BLaER1 (cell line): ENCODE measurements at regions not wholly inside any gene's neighbourhood (a gene's known extent, or its start where the extent isn't known, plus 50 kb on each side); places are given as distances from the start of the nearest gene placed in this dataset.
"Not testable (repeated sequence)": the region's sequence is repeated elsewhere in the genome, so short reads cannot be mapped to it uniquely, and the experiment has no call there.

Experiments
- H3K27ac ChIP-seq: shearing (Covaris generic); formaldehyde crosslinking; 2 replicates; pipeline ENCODE4 v1.8.1; 2022
- H3K27me3 ChIP-seq: shearing (Covaris generic); formaldehyde crosslinking; 2 replicates; pipeline ENCODE4 v1.8.1; 2022
- H3K36me3 ChIP-seq: shearing (Covaris generic); formaldehyde crosslinking; 2 replicates; pipeline ENCODE4 v1.8.1; 2022
- H3K4me1 ChIP-seq: shearing (Covaris generic); formaldehyde crosslinking; 2 replicates; pipeline ENCODE4 v1.8.1; 2022
- H3K4me2 ChIP-seq: shearing (Covaris generic); formaldehyde crosslinking; 2 replicates; pipeline ENCODE4 v1.8.1; 2022
- H3K4me3 ChIP-seq: shearing (Covaris generic); formaldehyde crosslinking; 2 replicates; pipeline ENCODE4 v1.8.1; 2022
- H3K9ac ChIP-seq: shearing (Covaris generic); formaldehyde crosslinking; 2 replicates; pipeline ENCODE4 v1.8.1; 2022
- H3K9me3 ChIP-seq: shearing (Covaris generic); formaldehyde crosslinking; 2 replicates; pipeline ENCODE4 v1.8.1; 2022
- H4K20me1 ChIP-seq: shearing (Covaris generic); formaldehyde crosslinking; 2 replicates; pipeline ENCODE4 v1.8.1; 2022
- Cebpa-rat ChIP-seq: shearing (Covaris generic); IDR thresholded peaks from 2 replicates; pipeline ENCODE4 v1.8.1; 2022

GRCh38 chr2:39881948-39882347, 102.9 kb upstream of the THUMPD2 start:
- Histone ChIP-seq H3K27me3 (no peaks in the 10 kb centered on the region), H3K4me1 (no peaks in the 10 kb centered on the region), H3K9ac (no peak overlapping the region), H3K4me2 (no peak overlapping the region), H3K9me3 (peaks cover 10% of the 10 kb centered on the region), H4K20me1 (no peaks in the 10 kb centered on the region), H3K4me3 (no peak overlapping the region), H3K36me3 (no peaks in the 10 kb centered on the region), H3K27ac (no peak overlapping the region)
- no peak for TF ChIP-seq Cebpa-rat

DNA sequence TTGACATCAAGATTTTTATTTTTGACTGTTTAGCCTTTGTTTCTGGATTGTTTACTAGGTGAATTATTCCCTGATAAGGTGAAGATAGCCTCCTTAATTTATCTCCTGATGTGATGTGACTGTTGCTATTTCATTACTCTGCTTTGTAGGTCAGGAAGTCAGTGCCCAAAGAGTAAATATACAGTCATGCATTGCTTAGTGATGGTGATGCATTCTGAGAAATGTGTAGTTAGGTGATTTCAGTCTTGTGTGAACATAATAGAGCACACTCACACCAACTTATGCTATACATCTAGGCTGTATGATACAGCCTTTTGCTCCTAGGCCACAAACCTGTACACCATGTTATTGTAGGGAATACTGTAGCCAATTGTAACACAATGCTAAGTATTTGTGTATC, 102.4 kb upstream of the THUMPD2 start:
- no peak for TF ChIP-seq Cebpa-rat
- no peak overlapping the region for H3K4me2 ChIP-seq

GRCh38 chr2:39879001-39879400, 99.9 kb upstream of the THUMPD2 start:
- H3K27ac ChIP-seq, H3K4me1 ChIP-seq, H3K9ac ChIP-seq, H3K4me3 ChIP-seq, H3K27me3 ChIP-seq, H3K4me2 ChIP-seq, H4K20me1 ChIP-seq, H3K36me3 ChIP-seq: not testable (repeated sequence)
- peaks cover 10% of the 10 kb centered on the region for H3K9me3 ChIP-seq

More for the DNA sequence above, 102.4 kb upstream of the THUMPD2 start:
- Histone ChIP-seq H3K4me1 (no peaks in the 10 kb centered on the region), H3K36me3 (no peaks in the 10 kb centered on the region), H3K27me3 (no peaks in the 10 kb centered on the region), H4K20me1 (no peaks in the 10 kb centered on the region), H3K9me3 (peaks cover 10% of the 10 kb centered on the region), H3K4me3 (no peak overlapping the region), H3K9ac (no peak overlapping the region), H3K27ac (no peak overlapping the region)

GRCh38 chr2:39875914-39876267, 96.8 kb upstream of the THUMPD2 start:
- no peak overlapping the region for H3K27ac ChIP-seq
- TF ChIP-seq Cebpa-rat = no peak
- H3K9ac ChIP-seq = no peak overlapping the region
- H3K9me3 ChIP-seq = peaks cover 10% of the 10 kb centered on the region
- H3K27me3 ChIP-seq = no peaks in the 10 kb centered on the region
- H3K4me1 ChIP-seq = no peaks in the 10 kb centered on the region
- no peaks in the 10 kb centered on the region for H3K36me3 ChIP-seq
- H4K20me1 ChIP-seq = no peaks in the 10 kb centered on the region
- no peak overlapping the region for H3K4me2 ChIP-seq
- H3K4me3 ChIP-seq = no peak overlapping the region

- no peak overlapping the region for H3K27ac ChIP-seq
- TF ChIP-seq Cebpa-rat = no peak
- H3K4me2 ChIP-seq = no peak overlapping the region
- no peak overlapping the region for H3K9ac ChIP-seq
- peaks cover 10% of the 10 kb centered on the region for H3K9me3 ChIP-seq
- no peak overlapping the region for H3K4me3 ChIP-seq
- H4K20me1 ChIP-seq = no peaks in the 10 kb centered on the region
- H3K36me3 ChIP-seq = no peaks in the 10 kb centered on the region
- no peaks in the 10 kb centered on the region for H3K27me3 ChIP-seq
- no peaks in the 10 kb centered on the region for H3K4me1 ChIP-seq
Measured at GRCh38 chr2:39875182-39875913, 96.3 kb upstream of the THUMPD2 start.

DNA sequence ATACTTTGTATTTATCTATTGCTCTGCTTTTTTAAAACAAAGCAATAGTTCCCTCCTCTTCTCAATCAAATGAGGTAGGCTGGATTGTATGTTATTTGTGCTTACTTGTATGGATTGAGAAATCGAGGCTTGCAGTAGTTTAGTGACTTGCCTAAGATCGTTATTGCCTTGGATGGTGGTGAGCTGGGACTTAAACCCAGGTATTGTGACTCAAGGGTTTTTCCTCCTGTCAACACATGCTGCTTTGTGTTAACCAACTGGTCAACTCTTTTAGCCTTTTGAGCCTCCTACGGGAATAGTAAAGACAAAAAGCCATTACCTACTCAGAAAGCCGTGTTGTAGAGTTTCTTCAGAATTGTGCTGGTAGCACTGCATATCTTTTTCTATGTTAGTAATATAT, 95.2 kb upstream of the THUMPD2 start:
- peaks cover 6% of the 10 kb centered on the region for H3K9me3 ChIP-seq

DNA sequence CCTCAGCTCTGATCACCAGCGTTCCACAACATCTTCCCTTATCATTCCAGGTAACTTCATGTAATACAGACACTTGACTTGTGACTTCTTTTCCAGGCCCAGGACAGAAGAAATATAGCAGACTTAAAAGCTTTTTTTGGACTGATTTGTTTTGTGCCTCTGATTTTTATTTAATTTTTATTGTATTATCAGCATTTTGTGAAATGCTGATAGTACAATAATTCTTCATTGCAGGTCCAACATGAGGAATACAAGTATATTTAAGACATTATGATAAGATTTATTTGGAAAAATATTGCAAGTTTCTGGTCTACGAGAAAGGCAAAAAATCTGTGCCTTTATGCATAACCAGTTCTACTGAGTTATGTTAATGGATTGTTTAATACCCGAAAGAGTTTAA, 94.5 kb upstream of the THUMPD2 start:
- Histone ChIP-seq H3K4me3 (no peak overlapping the region), H3K4me1 (no peaks in the 10 kb centered on the region), H3K9ac (no peak overlapping the region), H3K4me2 (no peak overlapping the region), H4K20me1 (no peaks in the 10 kb centered on the region), H3K9me3 (no peaks in the 10 kb centered on the region), H3K27ac (no peak overlapping the region), H3K36me3 (no peaks in the 10 kb centered on the region), H3K27me3 (no peaks in the 10 kb centered on the region)
- no peak for TF ChIP-seq Cebpa-rat

More for the DNA sequence above, 95.2 kb upstream of the THUMPD2 start:
- Histone ChIP-seq H3K4me1 (no peaks in the 10 kb centered on the region), H3K27me3 (no peaks in the 10 kb centered on the region), H3K36me3 (no peaks in the 10 kb centered on the region), H3K27ac (no peak overlapping the region), H3K9ac (no peak overlapping the region), H3K4me3 (no peak overlapping the region), H4K20me1 (no peaks in the 10 kb centered on the region), H3K4me2 (no peak overlapping the region)
- no peak for TF ChIP-seq Cebpa-rat

- Histone ChIP-seq H3K4me1 (no peaks in the 10 kb centered on the region), H3K27me3 (no peaks in the 10 kb centered on the region), H3K27ac (no peak overlapping the region), H3K9me3 (no peaks in the 10 kb centered on the region), H3K4me2 (no peak overlapping the region), H3K4me3 (no peak overlapping the region), H3K36me3 (no peaks in the 10 kb centered on the region), H4K20me1 (no peaks in the 10 kb centered on the region), H3K9ac (no peak overlapping the region)
- TF ChIP-seq Cebpa-rat = no peak
Measured at GRCh38 chr2:39872748-39873147, 93.7 kb upstream of the THUMPD2 start.

DNA sequence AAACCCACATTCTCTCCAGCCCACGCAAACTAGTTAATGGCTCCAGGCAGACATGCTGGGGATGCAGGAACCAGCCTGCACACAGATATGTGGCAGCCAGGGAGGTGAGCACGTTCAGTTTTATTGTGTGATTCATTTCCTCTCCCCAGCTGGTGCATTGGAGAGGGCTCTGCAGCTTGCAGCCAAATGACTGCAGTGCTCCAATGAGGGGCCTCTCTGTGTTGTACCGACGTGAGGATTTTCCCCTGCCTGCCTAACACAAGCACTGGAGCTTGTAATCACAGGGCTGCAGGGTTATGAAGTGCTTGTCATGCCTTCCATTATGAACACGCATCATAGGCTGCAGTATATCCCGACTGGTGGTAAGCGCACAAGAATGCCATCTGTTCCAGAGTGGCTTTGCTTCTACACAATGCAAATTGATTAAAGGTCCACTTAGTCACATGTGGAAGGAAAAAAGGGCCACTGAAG, 92.3 kb upstream of the THUMPD2 start:
- Histone ChIP-seq H3K27ac (no peak overlapping the region), H3K4me3 (no peak overlapping the region), H3K27me3 (no peaks in the 10 kb centered on the region), H3K36me3 (no peaks in the 10 kb centered on the region), H4K20me1 (no peaks in the 10 kb centered on the region), H3K9ac (no peak overlapping the region), H3K4me2 (no peak overlapping the region), H3K4me1 (no peaks in the 10 kb centered on the region), H3K9me3 (no peaks in the 10 kb centered on the region)
- no peak for TF ChIP-seq Cebpa-rat

GRCh38 chr2:39870871-39871270, 91.8 kb upstream of the THUMPD2 start:
- Histone ChIP-seq H3K4me1 (peaks cover 4% of the 10 kb centered on the region; the same call in 1 of the 2 replicates), H3K9ac (no peak overlapping the region), H3K9me3 (no peaks in the 10 kb centered on the region), H3K4me2 (no peak overlapping the region), H3K36me3 (no peaks in the 10 kb centered on the region), H3K27ac (no peak overlapping the region), H4K20me1 (no peaks in the 10 kb centered on the region), H3K4me3 (no peak overlapping the region), H3K27me3 (no peaks in the 10 kb centered on the region)
- no peak for TF ChIP-seq Cebpa-rat

DNA sequence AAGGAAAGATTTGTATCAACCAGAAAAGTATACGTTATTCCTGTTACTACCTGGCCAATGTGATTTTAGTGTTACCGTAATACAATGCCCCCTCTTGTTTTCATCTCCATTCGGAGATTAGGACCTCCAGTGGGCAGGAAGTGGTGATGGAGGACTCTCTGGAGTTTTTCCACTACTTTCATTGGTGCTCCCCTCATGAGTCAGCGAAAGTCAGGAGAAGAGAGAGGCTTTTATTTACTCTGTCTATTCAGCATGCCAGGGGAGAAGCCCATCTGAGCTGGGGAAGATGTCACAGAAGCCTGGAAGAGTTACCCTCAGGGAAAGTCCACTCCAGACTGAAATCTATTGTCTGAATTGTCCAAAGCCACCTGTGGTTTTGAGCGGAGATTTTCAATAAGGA, 88.2 kb upstream of the THUMPD2 start:
- H4K20me1 ChIP-seq = no peaks in the 10 kb centered on the region
- H3K9ac ChIP-seq = no peak overlapping the region
- TF ChIP-seq Cebpa-rat = no peak
- no peaks in the 10 kb centered on the region for H3K27me3 ChIP-seq
- no peaks in the 10 kb centered on the region for H3K36me3 ChIP-seq
- no peak overlapping the region for H3K4me3 ChIP-seq
- peaks cover 22% of the 10 kb centered on the region for H3K9me3 ChIP-seq
- H3K4me2 ChIP-seq = no peak overlapping the region
- no peak overlapping the region for H3K27ac ChIP-seq
- H3K4me1 ChIP-seq = peaks cover 8% of the 10 kb centered on the region; the same call in 1 of the 2 replicates
